ENCODE measurements at regions not wholly inside any gene's neighbourhood (a gene's known extent, or its start where the extent isn't known, plus 50 kb on each side); places are given as distances from the start of the nearest gene placed in this dataset.

DNA sequence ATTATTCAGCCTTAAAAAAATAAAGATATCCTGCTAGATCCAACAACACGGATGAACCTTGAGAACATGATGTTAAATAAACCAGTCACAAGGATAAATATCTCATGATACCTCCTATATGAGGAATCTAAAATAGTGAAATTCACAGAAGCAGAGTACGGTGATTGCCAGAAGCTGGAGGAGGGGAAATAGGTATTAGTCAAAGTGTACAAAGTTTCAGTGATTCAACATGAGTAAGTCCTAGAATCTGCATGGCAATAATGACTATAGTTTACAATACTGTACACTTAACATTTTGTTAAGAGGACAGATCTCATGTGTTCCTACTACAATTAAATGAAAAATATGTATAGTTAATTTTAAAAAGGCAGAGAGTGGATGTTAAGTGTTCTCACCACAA, 206.6 kb upstream of the SLC10A2 start (continued):
- TF ChIP-seq, protein P1, sequence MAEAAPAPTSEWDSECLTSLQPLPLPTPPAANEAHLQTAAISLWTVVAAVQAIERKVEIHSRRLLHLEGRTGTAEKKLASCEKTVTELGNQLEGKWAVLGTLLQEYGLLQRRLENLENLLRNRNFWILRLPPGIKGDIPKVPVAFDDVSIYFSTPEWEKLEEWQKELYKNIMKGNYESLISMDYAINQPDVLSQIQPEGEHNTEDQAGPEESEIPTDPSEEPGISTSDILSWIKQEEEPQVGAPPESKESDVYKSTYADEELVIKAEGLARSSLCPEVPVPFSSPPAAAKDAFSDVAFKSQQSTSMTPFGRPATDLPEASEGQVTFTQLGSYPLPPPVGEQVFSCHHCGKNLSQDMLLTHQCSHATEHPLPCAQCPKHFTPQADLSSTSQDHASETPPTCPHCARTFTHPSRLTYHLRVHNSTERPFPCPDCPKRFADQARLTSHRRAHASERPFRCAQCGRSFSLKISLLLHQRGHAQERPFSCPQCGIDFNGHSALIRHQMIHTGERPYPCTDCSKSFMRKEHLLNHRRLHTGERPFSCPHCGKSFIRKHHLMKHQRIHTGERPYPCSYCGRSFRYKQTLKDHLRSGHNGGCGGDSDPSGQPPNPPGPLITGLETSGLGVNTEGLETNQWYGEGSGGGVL (tag by site-specific recombination; IDR thresholded peaks at IDR 0.05) = no peak
- TF ChIP-seq ZNF626 (tag by site-specific recombination; IDR thresholded peaks at IDR 0.05) (no peak), ZNF777 (tag by site-specific recombination; IDR thresholded peaks at IDR 0.05; ENCODE audit: borderline replicate concordance) (no peak)

DNA sequence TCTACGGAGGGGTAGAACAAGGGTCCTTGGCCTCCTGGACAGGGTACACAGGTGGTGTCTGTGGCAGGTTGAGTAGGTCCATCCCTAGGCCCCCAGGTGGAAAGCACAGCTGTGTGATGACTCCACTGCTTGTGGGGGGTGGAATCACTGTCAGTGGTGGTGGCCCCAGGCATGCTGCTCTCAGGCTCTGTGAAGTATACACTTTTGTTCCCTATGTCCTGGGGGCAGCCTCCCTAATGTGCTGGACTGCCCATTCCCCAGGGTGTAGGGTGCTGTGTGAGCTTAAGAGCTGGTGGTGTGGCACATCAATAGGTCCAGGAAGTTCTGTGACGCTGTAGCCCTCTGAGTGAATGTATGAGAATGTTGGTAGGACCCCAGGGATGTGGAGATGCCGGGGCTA, 197.2 kb upstream of the SLC10A2 start:
- ChIA-PET POLR2A (no interaction called here), CTCF (interaction anchor here (0.5 kb wide), 1 partner anchor 29 kb away, joined by 3 read pairs; no protein-coding TSS in a partner anchor)
- H3K4me3 ChIP-seq (ENCODE audit: low read depth, low read length) = no peak overlapping the region
- H3K27ac ChIP-seq (ENCODE audit: extremely low read depth, low read depth, low read length) = no peak overlapping the region
- H3K4me1 ChIP-seq (ENCODE audit: control insufficient read depth, insufficient read depth, low read length) = no peaks in the 10 kb centered on the region
- TF ChIP-seq ZNF701 (tag by site-specific recombination; IDR thresholded peaks at IDR 0.05) = no peak
- no peak for TF ChIP-seq ZNF184 (tag by site-specific recombination; IDR thresholded peaks at IDR 0.05)
- no peak for TF ChIP-seq ZNF529 (tag by site-specific recombination; IDR thresholded peaks at IDR 0.05; ENCODE audit: insufficient replicate concordance)
- no peak for TF ChIP-seq ZNF747 (tag by site-specific recombination; IDR thresholded peaks at IDR 0.05)
- no peak for TF ChIP-seq ZBTB21 (tag by site-specific recombination; IDR thresholded peaks at IDR 0.05)
- TF ChIP-seq ZNF132 (tag by site-specific recombination; IDR thresholded peaks at IDR 0.05; ENCODE audit: borderline replicate concordance) = no peak
- TF ChIP-seq, protein P2, sequence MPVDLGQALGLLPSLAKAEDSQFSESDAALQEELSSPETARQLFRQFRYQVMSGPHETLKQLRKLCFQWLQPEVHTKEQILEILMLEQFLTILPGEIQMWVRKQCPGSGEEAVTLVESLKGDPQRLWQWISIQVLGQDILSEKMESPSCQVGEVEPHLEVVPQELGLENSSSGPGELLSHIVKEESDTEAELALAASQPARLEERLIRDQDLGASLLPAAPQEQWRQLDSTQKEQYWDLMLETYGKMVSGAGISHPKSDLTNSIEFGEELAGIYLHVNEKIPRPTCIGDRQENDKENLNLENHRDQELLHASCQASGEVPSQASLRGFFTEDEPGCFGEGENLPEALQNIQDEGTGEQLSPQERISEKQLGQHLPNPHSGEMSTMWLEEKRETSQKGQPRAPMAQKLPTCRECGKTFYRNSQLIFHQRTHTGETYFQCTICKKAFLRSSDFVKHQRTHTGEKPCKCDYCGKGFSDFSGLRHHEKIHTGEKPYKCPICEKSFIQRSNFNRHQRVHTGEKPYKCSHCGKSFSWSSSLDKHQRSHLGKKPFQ (tag by site-specific recombination; IDR thresholded peaks at IDR 0.05) = no peak
- TF ChIP-seq ZBTB1 (tag by site-specific recombination; IDR thresholded peaks at IDR 0.05) = no peak
- TF ChIP-seq, protein P3, sequence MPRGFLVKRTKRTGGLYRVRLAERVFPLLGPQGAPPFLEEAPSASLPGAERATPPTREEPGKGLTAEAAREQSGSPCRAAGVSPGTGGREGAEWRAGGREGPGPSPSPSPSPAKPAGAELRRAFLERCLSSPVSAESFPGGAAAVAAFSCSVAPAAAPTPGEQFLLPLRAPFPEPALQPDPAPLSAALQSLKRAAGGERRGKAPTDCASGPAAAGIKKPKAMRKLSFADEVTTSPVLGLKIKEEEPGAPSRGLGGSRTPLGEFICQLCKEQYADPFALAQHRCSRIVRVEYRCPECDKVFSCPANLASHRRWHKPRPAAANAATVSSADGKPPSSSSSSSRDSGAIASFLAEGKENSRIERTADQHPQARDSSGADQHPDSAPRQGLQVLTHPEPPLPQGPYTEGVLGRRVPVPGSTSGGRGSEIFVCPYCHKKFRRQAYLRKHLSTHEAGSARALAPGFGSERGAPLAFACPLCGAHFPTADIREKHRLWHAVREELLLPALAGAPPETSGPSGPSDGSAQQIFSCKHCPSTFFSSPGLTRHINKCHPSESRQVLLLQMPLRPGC (tag by site-specific recombination; IDR thresholded peaks at IDR 0.05) = no peak
- no peaks in the 10 kb centered on the region for H3K36me3 ChIP-seq (ENCODE audit: control insufficient read depth in 2 of 2, insufficient read depth in 1 of 2, low read length in 2 of 2)
- H3K9me3 ChIP-seq (ENCODE audit: control insufficient read depth, insufficient read depth, low read depth, low read length) = no peaks in the 10 kb centered on the region

DNA sequence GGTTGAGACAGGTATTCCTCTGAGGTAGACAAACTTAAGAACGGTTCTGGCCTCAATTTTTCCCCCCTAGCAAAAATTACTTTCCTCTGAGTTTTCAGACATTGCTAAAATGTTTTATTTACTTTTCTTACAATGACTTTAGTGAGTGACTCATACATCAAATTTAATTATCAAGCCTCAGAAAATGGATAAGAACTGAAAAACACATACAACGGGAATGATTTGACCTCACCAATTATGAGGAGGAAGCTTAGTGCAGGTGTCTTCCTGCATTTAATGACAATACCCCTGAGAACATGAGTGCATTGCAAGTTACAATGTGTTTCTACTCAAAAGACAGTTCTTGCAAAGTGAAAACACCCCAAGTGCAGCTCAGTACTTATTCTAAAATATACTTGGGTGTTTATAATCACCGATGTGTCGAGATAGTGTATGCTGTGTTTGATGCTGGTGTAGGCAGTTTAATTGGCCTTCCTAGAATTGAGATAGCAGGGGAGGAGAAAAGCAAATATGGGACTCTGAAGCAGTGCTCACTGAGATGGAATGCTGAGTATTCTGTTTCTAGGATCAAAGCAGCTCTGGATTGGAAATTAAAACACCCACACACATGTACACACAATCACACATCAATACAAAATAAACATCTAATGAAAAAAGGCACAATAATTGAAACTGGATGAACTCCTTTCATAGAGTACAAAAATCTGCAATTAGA, 189.5 kb upstream of the SLC10A2 start:
- Histone ChIP-seq H3K4me3 (ENCODE audit: low read depth, low read length) (no peak overlapping the region), H3K36me3 (ENCODE audit: control insufficient read depth in 2 of 2, insufficient read depth in 1 of 2, low read length in 2 of 2) (no peaks in the 10 kb centered on the region), H3K4me1 (ENCODE audit: control insufficient read depth, insufficient read depth, low read length) (no peaks in the 10 kb centered on the region), H3K27ac (ENCODE audit: extremely low read depth, low read depth, low read length) (no peak overlapping the region), H3K9me3 (ENCODE audit: control insufficient read depth, insufficient read depth, low read depth, low read length) (no peaks in the 10 kb centered on the region)
- no peak for TF ChIP-seq FEZF1 (tag by site-specific recombination; IDR thresholded peaks at IDR 0.05)
- TF ChIP-seq, protein P4, sequence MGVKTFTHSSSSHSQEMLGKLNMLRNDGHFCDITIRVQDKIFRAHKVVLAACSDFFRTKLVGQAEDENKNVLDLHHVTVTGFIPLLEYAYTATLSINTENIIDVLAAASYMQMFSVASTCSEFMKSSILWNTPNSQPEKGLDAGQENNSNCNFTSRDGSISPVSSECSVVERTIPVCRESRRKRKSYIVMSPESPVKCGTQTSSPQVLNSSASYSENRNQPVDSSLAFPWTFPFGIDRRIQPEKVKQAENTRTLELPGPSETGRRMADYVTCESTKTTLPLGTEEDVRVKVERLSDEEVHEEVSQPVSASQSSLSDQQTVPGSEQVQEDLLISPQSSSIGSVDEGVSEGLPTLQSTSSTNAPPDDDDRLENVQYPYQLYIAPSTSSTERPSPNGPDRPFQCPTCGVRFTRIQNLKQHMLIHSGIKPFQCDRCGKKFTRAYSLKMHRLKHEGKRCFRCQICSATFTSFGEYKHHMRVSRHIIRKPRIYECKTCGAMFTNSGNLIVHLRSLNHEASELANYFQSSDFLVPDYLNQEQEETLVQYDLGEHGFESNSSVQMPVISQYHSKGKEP (tag by site-specific recombination; IDR thresholded peaks at IDR 0.05) = no peak
- no peak for TF ChIP-seq ZNF132 (tag by site-specific recombination; IDR thresholded peaks at IDR 0.05; ENCODE audit: borderline replicate concordance)
- TF ChIP-seq ZBTB1 (tag by site-specific recombination; IDR thresholded peaks at IDR 0.05) = no peak
- TF ChIP-seq, protein P5, sequence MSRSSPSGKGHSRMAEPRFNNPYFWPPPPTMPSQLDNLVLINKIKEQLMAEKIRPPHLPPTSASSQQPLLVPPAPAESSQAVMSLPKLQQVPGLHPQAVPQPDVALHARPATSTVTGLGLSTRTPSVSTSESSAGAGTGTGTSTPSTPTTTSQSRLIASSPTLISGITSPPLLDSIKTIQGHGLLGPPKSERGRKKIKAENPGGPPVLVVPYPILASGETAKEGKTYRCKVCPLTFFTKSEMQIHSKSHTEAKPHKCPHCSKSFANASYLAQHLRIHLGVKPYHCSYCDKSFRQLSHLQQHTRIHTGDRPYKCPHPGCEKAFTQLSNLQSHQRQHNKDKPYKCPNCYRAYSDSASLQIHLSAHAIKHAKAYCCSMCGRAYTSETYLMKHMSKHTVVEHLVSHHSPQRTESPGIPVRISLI (tag by site-specific recombination; IDR thresholded peaks at IDR 0.05) = no peak
- no peak for TF ChIP-seq ZNF391 (tag by site-specific recombination; IDR thresholded peaks at IDR 0.05; ENCODE audit: borderline replicate concordance, low read depth)
- TF ChIP-seq ZFP41 (tag by site-specific recombination; IDR thresholded peaks at IDR 0.05; ENCODE audit: borderline replicate concordance) = no peak
- TF ChIP-seq ZNF629 (tag by site-specific recombination; IDR thresholded peaks at IDR 0.05) = no peak
- no peak for TF ChIP-seq BCL11B (tag by site-specific recombination; IDR thresholded peaks at IDR 0.05; ENCODE audit: low read depth)
- no peak for TF ChIP-seq GLI2 (tag by site-specific recombination; IDR thresholded peaks at IDR 0.05; ENCODE audit: borderline replicate concordance, low read depth)
- TF ChIP-seq ZBTB7A (tag by site-specific recombination; IDR thresholded peaks at IDR 0.05; ENCODE audit: low read depth) = no peak
- TF ChIP-seq, protein P6, sequence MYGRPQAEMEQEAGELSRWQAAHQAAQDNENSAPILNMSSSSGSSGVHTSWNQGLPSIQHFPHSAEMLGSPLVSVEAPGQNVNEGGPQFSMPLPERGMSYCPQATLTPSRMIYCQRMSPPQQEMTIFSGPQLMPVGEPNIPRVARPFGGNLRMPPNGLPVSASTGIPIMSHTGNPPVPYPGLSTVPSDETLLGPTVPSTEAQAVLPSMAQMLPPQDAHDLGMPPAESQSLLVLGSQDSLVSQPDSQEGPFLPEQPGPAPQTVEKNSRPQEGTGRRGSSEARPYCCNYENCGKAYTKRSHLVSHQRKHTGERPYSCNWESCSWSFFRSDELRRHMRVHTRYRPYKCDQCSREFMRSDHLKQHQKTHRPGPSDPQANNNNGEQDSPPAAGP (tag by site-specific recombination; IDR thresholded peaks at IDR 0.05) = no peak
- TF ChIP-seq ZNF302 (tag by site-specific recombination; IDR thresholded peaks at IDR 0.05; ENCODE audit: low read depth) = no peak
- CTCF ChIA-PET = no interaction called here
- POLR2A ChIA-PET = no interaction called here
